ENCODE measurements at regions not wholly inside any gene's neighbourhood (a gene's known extent, or its start where the extent isn't known, plus 50 kb on each side); places are given as distances from the start of the nearest gene placed in this dataset.

GRCh38 chr12:76247992-76248391, 100.2 kb downstream of the BBS10 start:
- Histone ChIP-seq H3K27ac (ENCODE audit: extremely low read depth, low read depth, low read length) (no peak overlapping the region), H3K9me3 (ENCODE audit: control insufficient read depth, insufficient read depth, low read depth, low read length) (no peaks in the 10 kb centered on the region), H3K4me3 (ENCODE audit: low read depth, low read length) (no peak overlapping the region), H3K36me3 (ENCODE audit: control insufficient read depth in 2 of 2, insufficient read depth in 1 of 2, low read length in 2 of 2) (no peaks in the 10 kb centered on the region), H3K4me1 (ENCODE audit: control insufficient read depth, insufficient read depth, low read length) (no peaks in the 10 kb centered on the region)
- POLR2A ChIA-PET, result no interaction called here
- TF ChIP-seq ZNF19 (tag by site-specific recombination; IDR thresholded peaks at IDR 0.05; ENCODE audit: low read depth) (no peak), HOXA7 (CRISPR knock-in tag; IDR thresholded peaks at IDR 0.05; ENCODE audit: borderline replicate concordance) (no peak), ZFP37 (tag by site-specific recombination; IDR thresholded peaks at IDR 0.05) (no peak), ZNF549 (tag by site-specific recombination; IDR thresholded peaks at IDR 0.05) (no peak), ZNF670 (tag by site-specific recombination; IDR thresholded peaks at IDR 0.05; ENCODE audit: low read depth) (no peak), ZNF843 (tag by site-specific recombination; IDR thresholded peaks at IDR 0.05) (no peak), ZNF830 (tag by site-specific recombination; IDR thresholded peaks at IDR 0.05; ENCODE audit: low read depth) (no peak)
- CTCF ChIA-PET, result interaction anchor here (0.6 to 1.1 kb wide), 2 partner anchors 19 to 100 kb away, joined by 3 read pairs; partner anchors contain the start of gene BBS10

- no peaks in the 10 kb centered on the region for H3K36me3 ChIP-seq (ENCODE audit: control insufficient read depth in 2 of 2, insufficient read depth in 1 of 2, low read length in 2 of 2)
- no peak overlapping the region for H3K4me3 ChIP-seq (ENCODE audit: low read depth, low read length)
- TF ChIP-seq ZNF24 (tag by site-specific recombination; IDR thresholded peaks at IDR 0.05), result no peak
- TF ChIP-seq ZBTB10 (tag by site-specific recombination; IDR thresholded peaks at IDR 0.05), result no peak
- TF ChIP-seq ZNF175 (tag by site-specific recombination; IDR thresholded peaks at IDR 0.05), result no peak
- TF ChIP-seq CTCF (tag by site-specific recombination; IDR thresholded peaks at IDR 0.05), result no peak
- no peak for TF ChIP-seq ZNF558 (tag by site-specific recombination; IDR thresholded peaks at IDR 0.05)
- no peak for TF ChIP-seq SCRT1 (tag by site-specific recombination; IDR thresholded peaks at IDR 0.05; ENCODE audit: borderline replicate concordance)
- no peak for TF ChIP-seq ZNF280D (tag by site-specific recombination; IDR thresholded peaks at IDR 0.05)
- no peak for TF ChIP-seq ZBTB1 (tag by site-specific recombination; IDR thresholded peaks at IDR 0.05)
- TF ChIP-seq ZFP69B (tag by site-specific recombination; IDR thresholded peaks at IDR 0.05), result no peak
- TF ChIP-seq ZEB2 (tag by site-specific recombination; IDR thresholded peaks at IDR 0.05), result no peak
- TF ChIP-seq ZNF394 (tag by site-specific recombination; IDR thresholded peaks at IDR 0.05; ENCODE audit: borderline replicate concordance), result no peak
- TF ChIP-seq ZNF48 (tag by site-specific recombination; IDR thresholded peaks at IDR 0.05), result no peak
- TF ChIP-seq ELK4 (IDR thresholded peaks at IDR 0.05; ENCODE audit: borderline replicate concordance, low read depth, low read length), result no peak
- no peak for TF ChIP-seq ZNF132 (tag by site-specific recombination; IDR thresholded peaks at IDR 0.05; ENCODE audit: borderline replicate concordance)
- TF ChIP-seq KLF16 (tag by site-specific recombination; IDR thresholded peaks at IDR 0.05), result no peak
- H3K9me3 ChIP-seq (ENCODE audit: control insufficient read depth, insufficient read depth, low read depth, low read length), result no peaks in the 10 kb centered on the region
- no peaks in the 10 kb centered on the region for H3K4me1 ChIP-seq (ENCODE audit: control insufficient read depth, insufficient read depth, low read length)
- CTCF ChIA-PET, result interaction anchor here (0.6 to 0.7 kb wide), 3 partner anchors 38 to 101 kb away, joined by 3 to 4 read pairs (median 3); partner anchors contain the start of gene BBS10
- H3K27ac ChIP-seq (ENCODE audit: extremely low read depth, low read depth, low read length), result no peak overlapping the region
- POLR2A ChIA-PET, result no interaction called here
These were observed 101.1 kb downstream of the BBS10 start for GRCh38 chr12:76247026-76247646.

Measured in HEK293 (cell line).